ENCODE measurements at regions not wholly inside any gene's neighbourhood (a gene's known extent, or its start where the extent isn't known, plus 50 kb on each side); places are given as distances from the start of the nearest gene placed in this dataset.

- no peak for DNase-seq
These were observed 127.6 kb upstream of the MED13L start for GRCh38 chr12:116404913-116405611.

- DNase-seq: no peak
These were observed 129.0 kb upstream of the MED13L start for GRCh38 chr12:116406529-116406928.

- no peak for DNase-seq
These were observed 131.2 kb upstream of the MED13L start for GRCh38 chr12:116408489-116409250.

GRCh38 chr12:116411977-116412376 lies 134.5 kb upstream of the MED13L start:
- no peak for DNase-seq

- DNase-seq: no peak
These were observed 137.4 kb upstream of the MED13L start for GRCh38 chr12:116414891-116415290.

GRCh38 chr12:116415408-116416108 lies 138.1 kb upstream of the MED13L start:
- DNase-seq: no peak

- DNase-seq: no peak
These were observed 138.7 kb upstream of the MED13L start for GRCh38 chr12:116416166-116416565.

GRCh38 chr12:116418551-116418950 lies 140.6 kb upstream of the MAP1LC3B2 start:
- no peak for DNase-seq

- DNase-seq: no peak
These were observed 138.8 kb upstream of the MAP1LC3B2 start for GRCh38 chr12:116420227-116420880.

GRCh38 chr12:116421785-116422538 lies 137.2 kb upstream of the MAP1LC3B2 start:
- no peak for DNase-seq

GRCh38 chr12:116423094-116423493 lies 136.1 kb upstream of the MAP1LC3B2 start:
- no peak for DNase-seq

- DNase-seq: no peak
These were observed 133.7 kb upstream of the MAP1LC3B2 start for GRCh38 chr12:116425256-116426193.

GRCh38 chr12:116426391-116427136 lies 132.6 kb upstream of the MAP1LC3B2 start:
- no peak for DNase-seq

- DNase-seq: no peak
These were observed 131.8 kb upstream of the MAP1LC3B2 start for GRCh38 chr12:116427200-116427930.

GRCh38 chr12:116429826-116430360 lies 129.3 kb upstream of the MAP1LC3B2 start:
- DNase-seq: no peak

- DNase-seq: no peak
These were observed 128.1 kb upstream of the MAP1LC3B2 start for GRCh38 chr12:116430911-116431565.

GRCh38 chr12:116431677-116432300 lies 127.4 kb upstream of the MAP1LC3B2 start:
- DNase-seq: no peak

GRCh38 chr12:116432314-116432750 lies 126.8 kb upstream of the MAP1LC3B2 start:
- no peak for DNase-seq

Measured in NCI-H2227 treated with DMSO at 0.1 percent for 48 hours (cell line).